Esophagus muscularis mucosa (tissue), 3 donors: ENCODE measurements at regions not wholly inside any gene's neighbourhood (a gene's known extent, or its start where the extent isn't known, plus 50 kb on each side); places are given as distances from the start of the nearest gene placed in this dataset.

Experiments used
- POLR2A ChIP-seq: fragments of 450-650 bp; IDR thresholded peaks from one replicate; pipeline ENCODE4 v1.6.1; 2017; ENCODE audit warnings: antibody characterized with exemption, moderate library complexity, mild to moderate bottlenecking, low read depth
- POLR2AphosphoS5 ChIP-seq, 2 donors: sonication (generic); formaldehyde crosslinking; IDR thresholded peaks; one replicate each; pipeline ENCODE4 v1.6.1; 2017; ENCODE audit warnings: antibody characterized with exemption in 2 of 2
- TF ChIP-seq, protein P1 (sequence below), 3 experiments: fragments of 200-600 bp in 2 of 3; fragments of 450-650 bp in 1 of 3; sonication (generic) in 2 of 3; IDR thresholded peaks; one replicate each; pipeline ENCODE4 v1.5.1; 2017 to 2019; ENCODE audit warnings: antibody characterized with exemption in 3 of 3, mild to moderate bottlenecking in 2 of 3, moderate library complexity in 1 of 3

DNA sequence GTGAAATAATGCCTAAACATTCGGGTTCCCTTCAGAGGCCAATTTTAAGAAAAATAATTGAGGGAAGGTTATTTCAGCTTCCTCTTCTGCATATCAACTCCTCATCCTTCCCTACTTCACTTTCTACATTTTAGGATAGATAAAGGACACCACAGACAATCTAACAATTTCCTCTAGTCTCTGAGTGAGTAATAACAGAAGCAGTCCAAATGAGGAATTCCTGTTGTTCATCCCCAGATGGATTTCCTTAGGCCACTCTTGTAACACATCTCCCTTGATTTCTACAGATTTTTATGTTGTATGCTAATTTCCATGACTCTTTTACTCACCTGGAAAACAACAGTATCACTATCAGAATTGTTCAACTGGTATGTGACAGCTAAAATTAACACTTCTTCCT, 87.7 kb upstream of the LYPLAL1 start:
- TF ChIP-seq, protein P1, sequence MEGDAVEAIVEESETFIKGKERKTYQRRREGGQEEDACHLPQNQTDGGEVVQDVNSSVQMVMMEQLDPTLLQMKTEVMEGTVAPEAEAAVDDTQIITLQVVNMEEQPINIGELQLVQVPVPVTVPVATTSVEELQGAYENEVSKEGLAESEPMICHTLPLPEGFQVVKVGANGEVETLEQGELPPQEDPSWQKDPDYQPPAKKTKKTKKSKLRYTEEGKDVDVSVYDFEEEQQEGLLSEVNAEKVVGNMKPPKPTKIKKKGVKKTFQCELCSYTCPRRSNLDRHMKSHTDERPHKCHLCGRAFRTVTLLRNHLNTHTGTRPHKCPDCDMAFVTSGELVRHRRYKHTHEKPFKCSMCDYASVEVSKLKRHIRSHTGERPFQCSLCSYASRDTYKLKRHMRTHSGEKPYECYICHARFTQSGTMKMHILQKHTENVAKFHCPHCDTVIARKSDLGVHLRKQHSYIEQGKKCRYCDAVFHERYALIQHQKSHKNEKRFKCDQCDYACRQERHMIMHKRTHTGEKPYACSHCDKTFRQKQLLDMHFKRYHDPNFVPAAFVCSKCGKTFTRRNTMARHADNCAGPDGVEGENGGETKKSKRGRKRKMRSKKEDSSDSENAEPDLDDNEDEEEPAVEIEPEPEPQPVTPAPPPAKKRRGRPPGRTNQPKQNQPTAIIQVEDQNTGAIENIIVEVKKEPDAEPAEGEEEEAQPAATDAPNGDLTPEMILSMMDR (IDR thresholded peaks at IDR 0.05), result no peak
- TF ChIP-seq POLR2A (no peak), POLR2AphosphoS5 (IDR thresholded peaks at IDR 0.05) (no peak)
